ENCODE measurements at regions not wholly inside any gene's neighbourhood (a gene's known extent, or its start where the extent isn't known, plus 50 kb on each side); places are given as distances from the start of the nearest gene placed in this dataset.

- WGBS: 85% methylated on average over 6 of the region's 6 CpGs
- Histone ChIP-seq H3K27ac (ENCODE audit: low read depth in 1 of 2, low read length in 2 of 2) (no peak overlapping the region), H3K9me3 (ENCODE audit: control insufficient read depth in 4 of 4, low read length in 3 of 4) (no peaks in the 10 kb centered on the region), H3K27me3 (ENCODE audit: control insufficient read depth in 4 of 4, insufficient read depth in 4 of 4, low read length in 3 of 4) (no peaks in the 10 kb centered on the region), H3K9ac (ENCODE audit: low read depth in 1 of 2, low read length in 2 of 2) (no peak overlapping the region), H3K4me3 (ENCODE audit: low read depth in 1 of 3, low read length in 3 of 3) (no peak overlapping the region), H3K4me1 (ENCODE audit: control insufficient read depth in 4 of 4, insufficient read depth in 4 of 4, low read length in 3 of 4) (no peaks in the 10 kb centered on the region), H3K36me3 (ENCODE audit: control insufficient read depth in 4 of 4, insufficient read depth in 3 of 4, low read depth in 1 of 4, low read length in 3 of 4) (no peaks in the 10 kb centered on the region)
- TF ChIP-seq GABPA (IDR thresholded peaks at IDR 0.05 in 1 of 2, conservative IDR thresholded peaks at IDR 0.05 in 1 of 2) (no peak), RXRA (IDR thresholded peaks at IDR 0.05) (no peak), REST (IDR thresholded peaks at IDR 0.05) (no peak), FOXA1 (IDR thresholded peaks at IDR 0.05) (no peak), MAX (IDR thresholded peaks at IDR 0.05) (no peak), HNF4A (conservative IDR thresholded peaks at IDR 0.05) (no peak), SP1 (IDR thresholded peaks at IDR 0.05) (no peak), CTCF (IDR thresholded peaks at IDR 0.05; ENCODE audit: low read depth, low read length, missing input control) (no peak), ATF3 (IDR thresholded peaks at IDR 0.05) (no peak), HNF4G (IDR thresholded peaks at IDR 0.05) (no peak), EGR1 (IDR thresholded peaks at IDR 0.05; ENCODE audit: low read depth in 2 of 2) (no peak), FOXA2 (IDR thresholded peaks at IDR 0.05) (no peak), JUND (IDR thresholded peaks at IDR 0.05) (no peak), NR2F2 (IDR thresholded peaks at IDR 0.05) (no peak), YY1 (IDR thresholded peaks at IDR 0.05) (no peak), TAF1 (conservative IDR thresholded peaks at IDR 0.05) (no peak)
- TF ChIP-seq, protein P1, sequence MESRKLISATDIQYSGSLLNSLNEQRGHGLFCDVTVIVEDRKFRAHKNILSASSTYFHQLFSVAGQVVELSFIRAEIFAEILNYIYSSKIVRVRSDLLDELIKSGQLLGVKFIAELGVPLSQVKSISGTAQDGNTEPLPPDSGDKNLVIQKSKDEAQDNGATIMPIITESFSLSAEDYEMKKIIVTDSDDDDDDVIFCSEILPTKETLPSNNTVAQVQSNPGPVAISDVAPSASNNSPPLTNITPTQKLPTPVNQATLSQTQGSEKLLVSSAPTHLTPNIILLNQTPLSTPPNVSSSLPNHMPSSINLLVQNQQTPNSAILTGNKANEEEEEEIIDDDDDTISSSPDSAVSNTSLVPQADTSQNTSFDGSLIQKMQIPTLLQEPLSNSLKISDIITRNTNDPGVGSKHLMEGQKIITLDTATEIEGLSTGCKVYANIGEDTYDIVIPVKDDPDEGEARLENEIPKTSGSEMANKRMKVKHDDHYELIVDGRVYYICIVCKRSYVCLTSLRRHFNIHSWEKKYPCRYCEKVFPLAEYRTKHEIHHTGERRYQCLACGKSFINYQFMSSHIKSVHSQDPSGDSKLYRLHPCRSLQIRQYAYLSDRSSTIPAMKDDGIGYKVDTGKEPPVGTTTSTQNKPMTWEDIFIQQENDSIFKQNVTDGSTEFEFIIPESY (IDR thresholded peaks at IDR 0.05): no peak
- DNase-seq (ENCODE audit: low spot score): no peak
Observed at GRCh38 chr7:118000480-118001202, 127.4 kb upstream of the CTTNBP2 start.

Measured in liver (tissue), 8 donors.